ENCODE measurements at regions not wholly inside any gene's neighbourhood (a gene's known extent, or its start where the extent isn't known, plus 50 kb on each side); places are given as distances from the start of the nearest gene placed in this dataset.

DNA sequence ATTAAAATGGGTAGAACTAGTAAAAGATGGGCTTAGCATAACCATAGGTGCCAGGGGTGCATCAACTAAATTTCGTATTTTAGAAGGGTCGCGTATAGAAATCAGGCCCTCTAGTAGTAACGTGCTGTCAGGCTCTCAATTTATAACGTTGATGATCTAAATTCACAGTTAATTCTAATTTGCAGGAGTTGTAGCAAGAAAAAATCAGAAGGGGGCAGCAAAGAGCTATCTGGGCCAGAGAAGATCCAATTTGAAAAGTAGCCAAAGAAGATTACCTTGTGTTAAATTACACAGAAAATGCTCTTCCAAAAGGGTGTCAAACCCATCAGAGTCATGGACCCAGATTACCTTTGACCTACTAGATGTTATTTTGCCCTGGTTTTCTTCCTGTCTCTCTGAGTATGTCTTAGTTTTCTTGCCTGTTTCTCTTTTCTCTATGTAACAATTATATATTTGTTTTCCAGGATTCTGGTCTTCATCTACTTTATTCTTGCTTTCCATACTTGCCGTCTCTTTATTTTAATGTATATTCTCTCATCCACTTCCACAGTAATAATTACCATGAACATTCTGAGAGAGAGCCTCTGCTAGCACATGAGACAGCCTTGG lies 1030.9 kb downstream of the AMY1C start (continued):
- TF ChIP-seq, protein P1, sequence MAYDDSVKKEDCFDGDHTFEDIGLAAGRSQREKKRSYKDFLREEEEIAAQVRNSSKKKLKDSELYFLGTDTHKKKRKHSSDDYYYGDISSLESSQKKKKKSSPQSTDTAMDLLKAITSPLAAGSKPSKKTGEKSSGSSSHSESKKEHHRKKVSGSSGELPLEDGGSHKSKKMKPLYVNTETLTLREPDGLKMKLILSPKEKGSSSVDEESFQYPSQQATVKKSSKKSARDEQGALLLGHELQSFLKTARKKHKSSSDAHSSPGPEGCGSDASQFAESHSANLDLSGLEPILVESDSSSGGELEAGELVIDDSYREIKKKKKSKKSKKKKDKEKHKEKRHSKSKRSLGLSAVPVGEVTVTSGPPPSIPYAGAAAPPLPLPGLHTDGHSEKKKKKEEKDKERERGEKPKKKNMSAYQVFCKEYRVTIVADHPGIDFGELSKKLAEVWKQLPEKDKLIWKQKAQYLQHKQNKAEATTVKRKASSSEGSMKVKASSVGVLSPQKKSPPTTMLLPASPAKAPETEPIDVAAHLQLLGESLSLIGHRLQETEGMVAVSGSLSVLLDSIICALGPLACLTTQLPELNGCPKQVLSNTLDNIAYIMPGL (CRISPR knock-in tag; IDR thresholded peaks at IDR 0.05; ENCODE audit: borderline replicate concordance in 1 of 2, low read depth in 1 of 2) = no peak
- TF ChIP-seq NR2F6 (IDR thresholded peaks at IDR 0.05) (no peak), NR2F6 (CRISPR knock-in tag; IDR thresholded peaks at IDR 0.05) (no peak), ZFY (CRISPR knock-in tag; IDR thresholded peaks at IDR 0.05) (no peak), MTA1 (CRISPR knock-in tag; IDR thresholded peaks at IDR 0.05; ENCODE audit: borderline replicate concordance) (no peak), ZNF263 (CRISPR knock-in tag; IDR thresholded peaks at IDR 0.05) (no peak), PCBP2 (optimal IDR thresholded peaks at IDR 0.05; ENCODE audit: low read depth, low read length, poor library complexity, severe bottlenecking) (no peak), HMG20B (CRISPR knock-in tag; conservative IDR thresholded peaks at IDR 0.05) (no peak), MYC (CRISPR knock-in tag; IDR thresholded peaks at IDR 0.05; ENCODE audit: borderline replicate concordance) (no peak), GABPB1 (CRISPR knock-in tag; IDR thresholded peaks at IDR 0.05) (no peak), ZNF567 (CRISPR knock-in tag; IDR thresholded peaks at IDR 0.05; ENCODE audit: borderline replicate concordance) (no peak), SMAD1 (CRISPR knock-in tag; IDR thresholded peaks at IDR 0.05; ENCODE audit: borderline replicate concordance, low read depth) (no peak), RAD21 (CRISPR knock-in tag; IDR thresholded peaks at IDR 0.05) (peak; percentile 42), ZNF775 (CRISPR knock-in tag; IDR thresholded peaks at IDR 0.05; ENCODE audit: borderline replicate concordance) (no peak), ISX (CRISPR knock-in tag; conservative IDR thresholded peaks at IDR 0.05) (no peak)
- TF ChIP-seq, protein P2, sequence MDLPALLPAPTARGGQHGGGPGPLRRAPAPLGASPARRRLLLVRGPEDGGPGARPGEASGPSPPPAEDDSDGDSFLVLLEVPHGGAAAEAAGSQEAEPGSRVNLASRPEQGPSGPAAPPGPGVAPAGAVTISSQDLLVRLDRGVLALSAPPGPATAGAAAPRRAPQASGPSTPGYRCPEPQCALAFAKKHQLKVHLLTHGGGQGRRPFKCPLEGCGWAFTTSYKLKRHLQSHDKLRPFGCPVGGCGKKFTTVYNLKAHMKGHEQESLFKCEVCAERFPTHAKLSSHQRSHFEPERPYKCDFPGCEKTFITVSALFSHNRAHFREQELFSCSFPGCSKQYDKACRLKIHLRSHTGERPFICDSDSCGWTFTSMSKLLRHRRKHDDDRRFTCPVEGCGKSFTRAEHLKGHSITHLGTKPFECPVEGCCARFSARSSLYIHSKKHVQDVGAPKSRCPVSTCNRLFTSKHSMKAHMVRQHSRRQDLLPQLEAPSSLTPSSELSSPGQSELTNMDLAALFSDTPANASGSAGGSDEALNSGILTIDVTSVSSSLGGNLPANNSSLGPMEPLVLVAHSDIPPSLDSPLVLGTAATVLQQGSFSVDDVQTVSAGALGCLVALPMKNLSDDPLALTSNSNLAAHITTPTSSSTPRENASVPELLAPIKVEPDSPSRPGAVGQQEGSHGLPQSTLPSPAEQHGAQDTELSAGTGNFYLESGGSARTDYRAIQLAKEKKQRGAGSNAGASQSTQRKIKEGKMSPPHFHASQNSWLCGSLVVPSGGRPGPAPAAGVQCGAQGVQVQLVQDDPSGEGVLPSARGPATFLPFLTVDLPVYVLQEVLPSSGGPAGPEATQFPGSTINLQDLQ (CRISPR knock-in tag; IDR thresholded peaks at IDR 0.05) = no peak
- TF ChIP-seq, protein P3, sequence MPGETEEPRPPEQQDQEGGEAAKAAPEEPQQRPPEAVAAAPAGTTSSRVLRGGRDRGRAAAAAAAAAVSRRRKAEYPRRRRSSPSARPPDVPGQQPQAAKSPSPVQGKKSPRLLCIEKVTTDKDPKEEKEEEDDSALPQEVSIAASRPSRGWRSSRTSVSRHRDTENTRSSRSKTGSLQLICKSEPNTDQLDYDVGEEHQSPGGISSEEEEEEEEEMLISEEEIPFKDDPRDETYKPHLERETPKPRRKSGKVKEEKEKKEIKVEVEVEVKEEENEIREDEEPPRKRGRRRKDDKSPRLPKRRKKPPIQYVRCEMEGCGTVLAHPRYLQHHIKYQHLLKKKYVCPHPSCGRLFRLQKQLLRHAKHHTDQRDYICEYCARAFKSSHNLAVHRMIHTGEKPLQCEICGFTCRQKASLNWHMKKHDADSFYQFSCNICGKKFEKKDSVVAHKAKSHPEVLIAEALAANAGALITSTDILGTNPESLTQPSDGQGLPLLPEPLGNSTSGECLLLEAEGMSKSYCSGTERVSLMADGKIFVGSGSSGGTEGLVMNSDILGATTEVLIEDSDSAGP (CRISPR knock-in tag; IDR thresholded peaks at IDR 0.05; ENCODE audit: borderline replicate concordance) = no peak
- TF ChIP-seq, protein P4, sequence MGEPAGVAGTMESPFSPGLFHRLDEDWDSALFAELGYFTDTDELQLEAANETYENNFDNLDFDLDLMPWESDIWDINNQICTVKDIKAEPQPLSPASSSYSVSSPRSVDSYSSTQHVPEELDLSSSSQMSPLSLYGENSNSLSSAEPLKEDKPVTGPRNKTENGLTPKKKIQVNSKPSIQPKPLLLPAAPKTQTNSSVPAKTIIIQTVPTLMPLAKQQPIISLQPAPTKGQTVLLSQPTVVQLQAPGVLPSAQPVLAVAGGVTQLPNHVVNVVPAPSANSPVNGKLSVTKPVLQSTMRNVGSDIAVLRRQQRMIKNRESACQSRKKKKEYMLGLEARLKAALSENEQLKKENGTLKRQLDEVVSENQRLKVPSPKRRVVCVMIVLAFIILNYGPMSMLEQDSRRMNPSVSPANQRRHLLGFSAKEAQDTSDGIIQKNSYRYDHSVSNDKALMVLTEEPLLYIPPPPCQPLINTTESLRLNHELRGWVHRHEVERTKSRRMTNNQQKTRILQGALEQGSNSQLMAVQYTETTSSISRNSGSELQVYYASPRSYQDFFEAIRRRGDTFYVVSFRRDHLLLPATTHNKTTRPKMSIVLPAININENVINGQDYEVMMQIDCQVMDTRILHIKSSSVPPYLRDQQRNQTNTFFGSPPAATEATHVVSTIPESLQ (CRISPR knock-in tag; conservative IDR thresholded peaks at IDR 0.05) = no peak
- TF ChIP-seq, protein P5, sequence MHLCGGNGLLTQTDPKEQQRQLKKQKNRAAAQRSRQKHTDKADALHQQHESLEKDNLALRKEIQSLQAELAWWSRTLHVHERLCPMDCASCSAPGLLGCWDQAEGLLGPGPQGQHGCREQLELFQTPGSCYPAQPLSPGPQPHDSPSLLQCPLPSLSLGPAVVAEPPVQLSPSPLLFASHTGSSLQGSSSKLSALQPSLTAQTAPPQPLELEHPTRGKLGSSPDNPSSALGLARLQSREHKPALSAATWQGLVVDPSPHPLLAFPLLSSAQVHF (CRISPR knock-in tag; IDR thresholded peaks at IDR 0.05) = no peak
- TF ChIP-seq, protein P6, sequence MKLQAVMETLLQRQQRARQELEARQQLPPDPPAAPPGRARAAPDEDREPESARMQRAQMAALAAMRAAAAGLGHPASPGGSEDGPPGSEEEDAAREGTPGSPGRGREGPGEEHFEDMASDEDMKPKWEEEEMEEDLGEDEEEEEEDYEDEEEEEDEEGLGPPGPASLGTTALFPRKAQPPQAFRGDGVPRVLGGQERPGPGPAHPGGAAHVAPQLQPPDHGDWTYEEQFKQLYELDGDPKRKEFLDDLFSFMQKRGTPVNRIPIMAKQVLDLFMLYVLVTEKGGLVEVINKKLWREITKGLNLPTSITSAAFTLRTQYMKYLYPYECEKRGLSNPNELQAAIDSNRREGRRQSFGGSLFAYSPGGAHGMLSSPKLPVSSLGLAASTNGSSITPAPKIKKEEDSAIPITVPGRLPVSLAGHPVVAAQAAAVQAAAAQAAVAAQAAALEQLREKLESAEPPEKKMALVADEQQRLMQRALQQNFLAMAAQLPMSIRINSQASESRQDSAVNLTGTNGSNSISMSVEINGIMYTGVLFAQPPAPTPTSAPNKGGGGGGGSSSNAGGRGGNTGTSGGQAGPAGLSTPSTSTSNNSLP (IDR thresholded peaks at IDR 0.05; ENCODE audit: low read depth, low read length) = no peak
